Lung (tissue), 11 donors: ENCODE measurements at regions not wholly inside any gene's neighbourhood (a gene's known extent, or its start where the extent isn't known, plus 50 kb on each side); places are given as distances from the start of the nearest gene placed in this dataset.

ENCODE experiments used
- ATAC-seq: fragments of 200-7000 bp; cut with Tn5 transposase; one replicate; pipeline ENCODE4 v1.9.1; 2020; ENCODE audit warnings: moderate number of reproducible peaks; ENCODE audit not compliant: insufficient read depth, low FRiP score
- DNase-seq, 3 donors: peaks; one replicate each; pipeline ENCODE4 v3.0.0-alpha.2; 2013 to 2017
- H3K27ac ChIP-seq, 2 donors: one replicate each; pipeline ENCODE4 v1.5.1; 2013; ENCODE audit warnings: mild to moderate bottlenecking in 2 of 2, moderate library complexity in 2 of 2, control low read depth in 1 of 2, inconsistent platforms in 1 of 2, low read depth in 1 of 2, low read length in 1 of 2
- H3K27me3 ChIP-seq, 3 donors: one replicate each; pipeline ENCODE4 v1.5.1; 2013; ENCODE audit warnings: low read length in 2 of 3; ENCODE audit not compliant: control insufficient read depth in 3 of 3, insufficient read depth in 3 of 3
- H3K36me3 ChIP-seq, 4 donors: one replicate each; pipeline ENCODE4 v1.5.1; 2013; ENCODE audit warnings: low read length in 4 of 4, mild to moderate bottlenecking in 1 of 4, moderate library complexity in 1 of 4; ENCODE audit not compliant: control insufficient read depth in 4 of 4, insufficient read depth in 4 of 4
- H3K4me1 ChIP-seq, 5 donors: one replicate each; pipeline ENCODE4 v1.5.1; 2013; ENCODE audit warnings: low read length in 5 of 5, mild to moderate bottlenecking in 2 of 5, moderate library complexity in 1 of 5; ENCODE audit not compliant: control insufficient read depth in 5 of 5, insufficient read depth in 5 of 5
- H3K4me3 ChIP-seq: one replicate; pipeline ENCODE4 v1.5.1; 2013; ENCODE audit warnings: mild to moderate bottlenecking, control low read depth, moderate library complexity
- H3K9ac ChIP-seq, 2 donors: one replicate each; pipeline ENCODE4 v1.5.1; 2013; ENCODE audit warnings: low read length in 2 of 2, control low read depth in 1 of 2; ENCODE audit not compliant: insufficient read depth in 1 of 2
- H3K9me3 ChIP-seq, 4 donors: one replicate each; pipeline ENCODE4 v1.5.1; 2013; ENCODE audit warnings: low read length in 3 of 4, mild to moderate bottlenecking in 1 of 4, moderate library complexity in 1 of 4; ENCODE audit not compliant: control insufficient read depth in 4 of 4, insufficient read depth in 3 of 4
- CTCF ChIP-seq: IDR thresholded peaks from 2 replicates; pipeline ENCODE4 v1.5.1; 2012; ENCODE audit warnings: mild to moderate bottlenecking; ENCODE audit errors: control extremely low read depth, extremely low read depth
- WGBS, 2 donors: extraction: QIAGEN DNeasy Blood & Tissue Kit; methylation state at CpG; one replicate each; pipeline ENCODE4 v1.1.7; 2013; 5-methylcytosine and 5-hydroxymethylcytosine counted together
- donor health status: control.
- donor health status: control.
- donor health status: Bipolar disorder and iron deficiency.
- donor health status: healthy.
- donor health status: DM: yes; HTN: yes; CAD: no.

- Histone ChIP-seq H3K4me3 (no peak overlapping the region), H3K9me3 (peaks cover 0 to 2% (median 0%) of the 10 kb centered on the region in 4 donors), H3K4me1 (no peaks in the 10 kb centered on the region), H3K9ac (no peak overlapping the region), H3K36me3 (no peaks in the 10 kb centered on the region), H3K27ac (no peak overlapping the region), H3K27me3 (no peaks in the 10 kb centered on the region)
- no peak for TF ChIP-seq CTCF
- WGBS, 2 donors, result 85 to 88% methylated on average over 5 of the region's 5 CpGs
- DNase-seq (no peak), ATAC-seq (no peak)
Measured at GRCh38 chr7:54398863-54399262, 143.3 kb upstream of the VSTM2A start.

- 79 to 89% methylated on average over 3 of the region's 3 CpGs for WGBS, 2 donors
Measured at GRCh38 chr7:54409917-54410316, 132.3 kb upstream of the VSTM2A start.

GRCh38 chr7:54416678-54417077 lies 125.5 kb upstream of the VSTM2A start:
- Histone ChIP-seq H3K4me1 (no peaks in the 10 kb centered on the region), H3K9me3 (peaks cover 0 to 10% (median 0%) of the 10 kb centered on the region in 4 donors), H3K36me3 (no peaks in the 10 kb centered on the region), H3K4me3 (no peak overlapping the region), H3K9ac (no peak overlapping the region), H3K27ac (no peak overlapping the region), H3K27me3 (no peaks in the 10 kb centered on the region)
- ATAC-seq, result no peak
- DNase-seq, result no peak
- no peak for TF ChIP-seq CTCF
- WGBS, 2 donors, result 50 to 72% methylated on average over 3 of the region's 3 CpGs

More at GRCh38 chr7:54409917-54410316, 132.3 kb upstream of the VSTM2A start:
- ATAC-seq (no peak), DNase-seq (no peak)
- Histone ChIP-seq H3K27me3 (no peaks in the 10 kb centered on the region), H3K9me3 (peaks cover 0 to 6% (median 5%) of the 10 kb centered on the region in 4 donors), H3K36me3 (no peaks in the 10 kb centered on the region), H3K4me3 (no peak overlapping the region), H3K9ac (no peak overlapping the region), H3K27ac (no peak overlapping the region), H3K4me1 (no peaks in the 10 kb centered on the region)
- no peak for TF ChIP-seq CTCF

- Histone ChIP-seq H3K4me1 (no peaks in the 10 kb centered on the region), H3K27me3 (no peaks in the 10 kb centered on the region), H3K9me3 (peaks cover 0 to 7% (median 0%) of the 10 kb centered on the region in 4 donors), H3K36me3 (no peaks in the 10 kb centered on the region), H3K9ac (no peak overlapping the region), H3K4me3 (no peak overlapping the region), H3K27ac (no peak overlapping the region)
- DNase-seq (no peak), ATAC-seq (no peak)
- WGBS, 2 donors, result 86 to 88% methylated on average over 15 of the region's 15 CpGs
- no peak for TF ChIP-seq CTCF
Measured at GRCh38 chr7:54419209-54419608, 123.0 kb upstream of the VSTM2A start.
